SK-N-DZ (cell line): ENCODE measurements at regions not wholly inside any gene's neighbourhood (a gene's known extent, or its start where the extent isn't known, plus 50 kb on each side); places are given as distances from the start of the nearest gene placed in this dataset.

Experiments
- DNase-seq: peaks from one replicate; pipeline ENCODE4 v3.0.0-alpha.2; 2015; ENCODE audit warnings: low spot score

DNA sequence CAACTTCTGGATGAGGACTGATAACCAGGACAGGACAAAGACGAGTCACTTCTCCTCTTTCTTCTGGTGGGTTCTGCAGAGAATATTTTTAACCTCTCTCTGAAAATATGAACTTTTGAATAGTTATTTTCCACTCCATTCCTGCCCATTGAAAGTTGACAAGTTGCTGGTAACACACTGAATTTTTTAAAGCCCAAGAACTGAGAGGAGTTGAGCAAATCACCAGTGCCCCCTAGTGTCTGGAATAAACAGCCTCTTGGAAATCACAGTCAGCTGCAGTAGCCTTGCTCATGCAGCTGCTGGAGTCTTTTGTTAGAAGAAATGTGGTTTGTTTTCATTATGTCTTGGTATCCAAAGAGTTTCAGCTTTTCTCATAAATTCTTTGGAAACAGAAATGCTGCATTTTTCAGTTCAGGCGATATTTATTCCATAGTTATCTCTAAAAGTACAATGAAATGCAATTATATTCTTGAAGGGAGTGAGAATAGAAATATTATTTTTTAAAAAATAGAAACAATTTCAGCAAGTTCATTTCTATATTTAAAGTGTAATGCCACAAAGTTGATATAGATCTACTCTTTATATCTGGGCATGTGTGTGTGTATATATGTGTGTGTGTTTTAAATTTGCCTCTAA, 741.0 kb upstream of the CBLB start:
- DNase-seq, result peak; percentile 74

DNA sequence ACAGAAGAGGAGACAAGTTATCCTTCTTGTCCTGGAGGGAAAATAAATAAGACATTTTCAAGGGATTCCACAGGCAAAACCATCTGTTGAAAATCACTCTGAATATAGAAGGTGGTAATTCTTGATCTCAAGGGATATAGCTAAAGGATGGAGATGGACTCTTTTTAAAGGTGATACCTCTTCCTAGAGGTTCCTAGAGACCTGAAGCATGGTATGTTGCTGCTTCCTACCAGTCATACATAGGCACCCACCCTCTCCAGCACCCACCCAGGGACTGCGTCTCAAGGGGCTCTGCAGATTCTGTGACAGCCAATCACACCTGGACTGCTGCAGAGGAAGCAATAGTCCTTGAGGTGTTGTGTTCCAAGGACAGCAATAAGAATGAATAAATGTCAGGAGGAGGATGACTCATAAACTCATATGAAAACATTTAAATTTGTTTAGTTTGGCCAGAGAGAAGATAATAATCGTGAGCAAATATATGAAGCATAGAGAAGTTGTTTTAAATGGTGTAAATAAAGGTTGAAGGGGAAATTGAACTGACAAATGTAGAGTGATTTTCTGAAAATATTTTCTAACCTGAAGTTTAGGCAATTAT, 741.6 kb upstream of the CBLB start:
- DNase-seq, result no peak

DNA sequence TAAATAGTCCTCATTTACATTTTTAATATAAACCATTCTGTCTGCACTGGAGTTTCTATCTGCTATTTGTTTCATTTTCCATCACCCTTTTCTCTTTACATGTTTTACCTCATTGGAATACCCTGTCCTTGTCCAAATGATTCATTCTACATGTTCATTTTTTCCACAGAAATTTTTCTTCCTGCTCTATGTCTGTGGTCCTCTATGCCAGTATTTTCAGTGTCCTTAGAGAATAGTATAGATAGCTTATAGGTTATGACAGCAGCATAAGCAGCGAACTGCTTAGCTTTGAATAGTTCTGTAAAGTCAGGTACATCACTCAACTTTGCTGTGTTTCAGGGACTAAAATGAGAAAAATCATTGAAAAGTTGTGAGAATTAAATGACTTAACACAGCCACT, 742.3 kb upstream of the CBLB start:
- no peak for DNase-seq

DNA sequence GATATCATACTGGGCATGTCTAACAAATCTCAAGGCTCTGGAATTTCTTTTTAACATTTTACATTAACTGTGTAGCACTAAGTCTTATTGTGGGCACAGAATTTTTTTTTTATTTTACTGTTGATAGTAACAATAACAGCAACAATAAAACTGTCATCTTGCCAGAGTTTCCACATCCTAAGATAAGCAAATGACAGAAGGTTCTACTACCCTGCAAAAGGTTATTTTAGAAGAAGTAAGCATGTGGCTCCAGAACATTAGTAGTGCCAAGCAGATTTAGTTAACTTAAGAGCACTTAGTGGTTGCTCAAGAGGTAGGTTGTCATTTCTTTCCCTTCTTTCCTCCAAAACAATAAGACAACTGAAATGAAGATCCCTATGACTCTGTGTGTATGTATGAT, 743.0 kb upstream of the CBLB start:
- no peak for DNase-seq

DNA sequence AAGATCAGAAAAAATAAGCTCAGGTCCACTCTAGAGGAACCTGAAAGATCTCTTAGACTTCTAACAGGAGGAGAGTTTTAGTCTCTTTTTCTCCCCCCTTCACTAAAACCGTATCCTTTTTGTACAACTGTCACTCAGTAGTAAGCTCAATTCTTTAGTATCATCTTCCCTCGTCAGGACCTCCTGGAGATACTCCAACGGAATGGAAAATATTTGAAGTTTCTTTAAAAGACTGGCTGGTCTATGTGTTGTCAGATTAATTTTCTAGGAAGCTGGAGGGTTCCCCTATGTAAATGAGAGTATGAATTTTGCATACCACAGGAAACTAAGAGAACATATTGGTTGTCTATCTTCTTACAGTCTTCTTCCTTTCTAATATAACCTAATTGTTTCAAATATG, 747.7 kb upstream of the CBLB start:
- DNase-seq, result no peak

DNA sequence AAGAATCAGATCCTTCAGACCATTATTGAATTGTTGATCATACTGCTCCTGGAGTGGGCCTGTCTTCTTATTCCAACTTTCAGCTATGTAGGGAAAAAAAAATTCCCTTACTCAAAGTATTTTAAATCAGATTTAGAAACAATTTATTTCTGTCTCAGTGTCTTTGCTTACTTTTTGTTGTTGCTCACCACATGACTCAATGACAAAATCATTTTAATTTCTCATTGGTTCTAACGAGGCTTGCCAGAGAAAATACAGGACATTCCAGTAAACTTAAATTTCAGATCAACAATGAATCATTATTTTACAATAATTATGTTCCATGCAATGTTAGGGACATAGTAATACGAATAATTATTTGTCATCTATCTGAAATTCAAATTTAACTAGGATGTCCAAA, 748.5 kb upstream of the CBLB start:
- no peak for DNase-seq

DNA sequence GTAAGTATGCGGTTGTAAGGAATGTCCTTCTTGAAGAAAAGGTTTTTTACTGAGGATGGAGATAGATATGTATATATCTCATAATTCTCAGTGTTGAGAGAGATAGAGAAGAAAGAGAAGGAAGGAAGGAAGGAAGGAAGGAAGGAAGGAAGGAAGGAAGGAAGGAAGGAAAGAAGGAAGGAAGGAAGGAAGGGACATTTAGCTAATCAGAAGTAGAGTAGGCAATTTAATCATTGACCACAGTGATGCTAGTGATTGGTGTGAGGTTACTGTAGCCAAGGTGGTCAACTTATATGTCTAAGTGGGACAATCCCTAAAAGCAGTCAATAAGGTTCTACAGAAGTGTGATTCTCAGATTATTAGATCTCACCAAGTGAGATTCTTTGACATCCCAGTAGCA, 751.8 kb upstream of the CBLB start:
- DNase-seq, result no peak

DNA sequence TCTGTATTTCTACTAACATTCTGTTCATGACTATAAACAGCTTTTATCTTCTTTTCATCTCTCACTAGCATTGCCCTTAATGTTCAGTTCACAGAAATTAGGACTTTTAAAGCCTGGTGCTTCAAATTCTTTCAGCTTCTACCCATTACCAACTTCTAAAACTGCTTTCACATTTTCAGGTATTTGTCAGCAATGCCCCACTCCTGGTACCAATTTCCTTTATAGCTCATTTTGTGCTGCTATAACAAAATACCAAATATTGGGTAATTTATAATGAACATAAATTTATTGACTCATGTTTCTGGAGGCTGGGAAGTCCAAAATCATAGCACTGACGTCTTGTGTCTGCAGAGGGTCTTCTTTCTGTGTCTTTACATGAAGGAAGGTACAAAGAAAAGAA, 753.1 kb upstream of the CCDC54 start:
- DNase-seq, result no peak

DNA sequence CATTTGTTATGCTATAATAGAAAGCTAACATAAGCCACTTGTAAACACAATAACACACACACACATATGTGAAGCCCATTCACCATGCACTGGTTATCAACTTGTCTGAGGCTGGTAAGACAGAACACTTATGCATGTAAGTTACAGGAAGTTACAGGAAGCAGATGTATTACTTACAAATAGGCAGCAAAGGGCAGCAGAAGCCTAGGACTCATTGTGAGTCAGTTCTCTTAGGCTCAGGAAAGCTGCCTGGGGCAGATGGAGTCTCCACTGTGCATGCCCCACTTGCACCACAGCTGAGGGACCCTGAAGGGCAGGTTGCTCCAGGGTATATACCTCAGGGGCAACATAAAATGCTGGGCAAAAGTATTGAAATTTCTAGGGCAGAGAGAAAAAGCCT, 748.8 kb upstream of the CCDC54 start:
- DNase-seq, result no peak

DNA sequence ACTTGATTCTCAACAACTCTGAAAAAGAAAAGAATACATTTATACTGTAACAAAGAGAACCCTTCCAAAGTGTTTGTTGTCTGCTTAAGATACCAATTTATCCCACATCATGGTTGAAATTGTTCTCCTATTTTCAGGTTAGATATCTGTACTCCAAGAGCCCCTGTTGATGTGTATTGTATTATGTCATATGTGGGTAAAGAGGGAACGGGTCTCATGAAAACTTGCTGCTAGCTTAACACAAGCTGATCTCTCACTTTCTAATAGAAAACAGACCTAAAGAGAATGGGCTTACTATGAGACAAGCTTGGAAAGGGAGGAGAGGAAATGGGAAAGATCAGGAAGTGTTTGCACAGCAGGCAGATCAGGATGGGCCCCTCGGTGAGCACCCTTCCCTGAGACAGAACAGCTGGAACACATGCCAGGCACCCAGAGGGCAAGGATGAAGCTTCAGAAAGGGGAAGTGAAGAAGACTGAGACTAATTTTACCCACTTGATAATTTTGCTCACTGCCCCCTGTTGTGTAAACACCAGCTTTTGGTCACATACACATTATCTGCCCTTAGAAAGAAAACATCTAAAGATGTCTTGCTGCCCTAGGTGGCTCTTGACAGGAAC, 747.9 kb upstream of the CCDC54 start:
- DNase-seq, result no peak

DNA sequence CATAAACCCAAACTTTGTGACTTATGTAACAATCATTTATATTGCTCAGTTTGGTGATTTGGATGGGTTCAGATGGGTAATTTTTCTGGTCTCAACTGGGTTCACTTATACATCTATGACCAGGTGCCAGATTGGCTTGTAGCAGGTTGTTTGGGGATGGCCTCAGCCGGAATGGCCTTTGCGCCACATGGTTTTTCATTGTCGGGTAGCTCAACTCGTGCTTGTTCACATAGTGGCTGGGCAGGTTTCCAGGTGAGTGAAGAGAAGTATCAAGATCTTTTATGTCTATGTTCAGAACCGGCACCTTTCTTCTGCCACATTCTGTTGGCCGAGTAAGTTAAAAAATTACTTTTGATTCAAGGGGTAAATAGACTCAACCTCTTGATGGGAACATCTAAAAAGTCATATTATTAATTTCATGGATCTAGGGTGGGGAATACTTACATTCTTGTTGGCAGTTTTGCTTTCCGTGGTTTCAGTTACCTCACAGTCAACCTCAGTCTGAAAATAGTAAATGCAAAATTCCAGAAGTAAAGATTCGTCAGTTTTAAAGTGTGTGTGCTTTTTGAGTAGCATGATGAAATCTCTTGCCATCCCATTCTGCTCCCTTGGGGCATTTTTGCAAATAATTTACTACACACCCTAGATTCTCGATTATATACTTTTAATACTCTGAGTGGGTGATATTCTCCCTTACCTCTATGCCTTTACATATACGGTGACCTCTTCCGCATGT, 745.7 kb upstream of the CCDC54 start:
- DNase-seq, result no peak

DNA sequence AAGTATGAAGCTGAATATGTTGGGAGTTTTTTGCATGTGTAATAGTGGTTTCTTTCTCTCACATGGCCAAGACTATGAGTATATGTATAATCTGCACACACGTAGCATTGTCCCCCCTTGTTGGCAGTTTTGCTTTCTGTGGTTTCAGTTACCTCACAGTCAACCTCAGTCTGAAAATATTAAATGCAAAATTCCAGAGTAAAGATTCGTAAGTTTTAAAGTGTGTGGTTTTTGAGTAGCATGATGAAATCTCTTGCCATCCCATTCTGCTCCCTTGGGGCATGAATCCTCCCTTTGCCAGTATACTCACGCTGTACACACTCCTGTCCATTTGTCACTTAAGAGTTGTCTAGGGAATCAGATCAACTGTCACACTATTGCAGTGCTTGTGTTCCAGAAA, 742.0 kb upstream of the CCDC54 start:
- DNase-seq, result no peak

DNA sequence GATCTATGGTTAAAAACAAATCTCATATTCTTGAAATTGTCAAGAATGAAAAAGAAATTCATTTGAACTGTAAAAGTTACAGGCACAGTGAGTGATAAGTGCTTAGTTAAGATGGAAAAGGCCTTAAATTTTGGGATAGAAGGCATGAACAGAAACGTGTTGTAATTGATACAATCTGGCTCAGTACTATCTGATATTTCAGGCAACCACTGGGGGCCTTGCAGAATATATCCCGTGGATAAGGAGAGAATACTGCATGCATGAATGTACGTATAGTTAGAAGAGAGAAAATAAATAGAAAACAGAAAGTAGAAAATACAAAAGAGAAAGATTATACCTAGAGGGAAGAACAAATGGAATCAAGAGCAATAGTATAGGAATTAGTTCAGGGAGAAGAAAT, 741.4 kb upstream of the CCDC54 start:
- no peak for DNase-seq

DNA sequence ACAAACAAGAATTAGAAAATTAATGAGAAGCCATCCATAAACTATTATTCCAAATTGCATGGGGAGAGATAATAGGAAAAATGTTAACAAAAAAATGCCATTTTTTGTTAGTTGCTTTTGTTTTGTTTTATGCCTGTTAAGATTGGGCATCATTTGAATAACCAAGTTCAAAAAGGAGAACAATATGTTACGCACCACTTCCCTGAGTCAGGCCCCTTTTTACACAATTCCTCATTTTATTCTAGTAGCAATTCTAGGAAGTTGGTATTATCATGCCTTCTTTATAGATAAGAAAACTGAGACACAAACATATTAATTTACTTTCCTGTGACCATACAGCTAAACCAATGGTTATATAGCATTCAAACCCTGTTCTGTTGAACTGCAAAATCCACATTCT, 736.9 kb upstream of the CCDC54 start:
- no peak for DNase-seq

DNA sequence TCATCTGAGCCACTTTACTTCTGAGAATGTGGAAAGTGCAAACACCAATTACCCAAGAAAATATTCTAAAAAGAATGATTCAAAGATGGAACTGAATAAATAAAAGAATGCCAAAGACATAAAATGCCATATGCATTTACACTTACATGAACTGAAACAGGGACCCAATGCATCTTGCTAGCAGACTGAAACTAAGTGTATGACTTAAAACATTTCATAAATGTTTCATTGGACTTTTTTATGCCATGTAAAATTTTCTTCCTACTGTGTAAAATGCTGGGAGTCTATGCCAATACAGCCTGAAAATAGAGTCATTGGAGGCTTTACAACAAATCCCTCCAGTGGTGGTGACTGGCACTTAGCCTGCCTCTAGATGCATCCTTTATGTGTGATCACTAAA, 735.1 kb upstream of the CCDC54 start:
- DNase-seq, result no peak

DNA sequence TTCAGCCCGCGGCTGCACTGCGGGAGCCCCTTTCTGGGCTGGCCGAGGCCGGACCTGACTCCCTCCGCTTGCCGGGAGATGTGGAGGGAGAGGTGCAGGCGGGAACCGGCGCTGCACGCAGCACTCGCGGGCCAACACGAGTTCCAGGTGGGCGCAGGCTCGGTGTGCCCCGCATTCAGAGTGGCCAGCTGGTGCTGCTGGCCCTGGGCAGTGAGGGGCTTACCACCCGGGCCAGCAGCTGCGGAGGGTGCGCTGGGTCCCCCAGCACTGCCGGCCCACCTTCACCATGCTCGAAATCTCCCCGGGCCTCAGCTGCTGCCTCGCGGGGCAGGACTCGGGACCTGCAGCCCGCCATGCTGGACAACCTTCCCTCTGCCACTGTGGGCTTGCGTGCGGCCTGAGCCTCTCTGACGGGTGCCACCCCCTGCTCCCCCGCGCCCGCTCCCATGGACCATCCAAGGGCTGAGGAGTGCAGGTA, 733.5 kb upstream of the CCDC54 start:
- no peak for DNase-seq

DNA sequence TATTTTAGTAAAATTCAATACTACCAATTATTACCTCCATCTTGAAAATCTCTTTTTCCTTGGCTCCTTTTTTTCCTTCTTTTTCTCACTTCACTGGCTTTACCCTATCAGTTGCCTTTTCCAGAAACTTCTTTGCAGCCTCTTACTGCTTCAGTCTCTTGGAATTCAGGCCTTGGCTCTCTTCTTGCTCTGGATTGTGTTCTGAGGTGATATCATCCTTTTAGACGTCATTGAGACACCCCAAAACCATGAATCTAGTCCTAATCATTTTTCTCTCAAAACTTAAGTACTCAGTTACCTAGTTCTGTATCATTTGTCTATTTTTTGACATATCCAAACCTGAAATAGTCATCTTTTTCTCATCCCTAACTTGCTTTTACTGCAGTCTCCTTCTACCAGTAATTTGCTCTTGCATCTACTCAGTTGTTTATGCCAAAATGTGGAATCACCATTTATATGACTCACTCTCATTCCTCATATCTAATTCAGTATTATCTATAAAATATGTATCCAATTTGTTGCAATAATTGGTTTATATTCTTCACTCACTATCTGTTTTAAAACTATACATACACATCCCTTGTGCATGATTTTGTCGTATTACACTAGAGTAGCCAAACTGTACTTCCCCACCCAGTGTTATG, 703.2 kb upstream of the CCDC54 start:
- DNase-seq, result no peak

DNA sequence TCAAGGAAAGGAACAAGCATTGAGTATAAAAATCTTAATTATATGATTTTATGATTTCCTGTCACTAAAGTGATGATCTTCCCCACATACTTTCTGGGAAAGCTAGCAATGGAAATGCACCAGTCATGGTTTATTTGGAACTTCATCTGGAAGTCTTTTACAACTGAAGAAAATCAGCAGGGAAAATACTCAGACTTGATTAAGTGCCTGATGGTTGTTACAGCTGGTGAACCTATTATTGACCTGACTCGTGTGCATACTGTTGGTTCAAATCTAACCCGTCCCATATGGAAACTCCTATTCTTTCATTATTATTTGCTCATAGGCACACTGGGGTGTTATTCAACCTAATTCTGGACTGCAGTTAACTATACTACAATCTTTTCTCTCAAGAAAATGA, 701.8 kb upstream of the CCDC54 start:
- DNase-seq, result no peak

DNA sequence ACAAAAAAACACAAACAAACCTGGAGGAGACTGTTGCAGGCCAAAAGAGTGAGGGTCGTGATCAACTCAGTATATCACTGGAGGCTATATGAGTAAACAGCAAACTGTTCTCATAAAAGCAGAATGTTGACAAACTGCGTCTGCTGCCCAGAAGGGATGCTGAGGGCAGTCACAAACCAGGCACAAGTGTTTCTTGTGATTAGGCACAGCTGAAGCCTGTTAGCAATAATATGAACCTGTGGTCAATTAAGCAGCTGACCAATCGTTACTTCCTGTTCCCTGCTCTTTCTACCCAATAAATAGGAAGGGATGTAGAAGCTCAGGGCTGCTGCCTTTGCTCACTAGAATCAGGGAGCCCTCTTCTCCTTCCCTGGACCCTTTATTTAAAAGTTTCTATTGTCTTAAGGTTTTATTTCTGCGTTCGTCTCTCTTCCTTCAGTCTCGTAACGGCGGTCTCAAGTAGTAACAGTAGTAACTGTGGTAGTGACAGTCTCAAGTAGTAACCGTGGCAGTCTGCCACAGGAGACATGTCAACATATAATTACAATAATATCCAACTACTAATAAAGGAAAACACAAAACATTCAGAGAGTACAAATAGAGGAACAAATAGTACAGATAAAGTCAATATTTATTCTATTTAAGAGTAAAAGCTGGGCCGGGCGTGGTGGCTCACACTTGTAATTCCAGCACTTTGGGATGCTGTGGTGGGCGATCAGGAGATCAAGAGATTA, 698.4 kb upstream of the CCDC54 start:
- DNase-seq, result no peak

DNA sequence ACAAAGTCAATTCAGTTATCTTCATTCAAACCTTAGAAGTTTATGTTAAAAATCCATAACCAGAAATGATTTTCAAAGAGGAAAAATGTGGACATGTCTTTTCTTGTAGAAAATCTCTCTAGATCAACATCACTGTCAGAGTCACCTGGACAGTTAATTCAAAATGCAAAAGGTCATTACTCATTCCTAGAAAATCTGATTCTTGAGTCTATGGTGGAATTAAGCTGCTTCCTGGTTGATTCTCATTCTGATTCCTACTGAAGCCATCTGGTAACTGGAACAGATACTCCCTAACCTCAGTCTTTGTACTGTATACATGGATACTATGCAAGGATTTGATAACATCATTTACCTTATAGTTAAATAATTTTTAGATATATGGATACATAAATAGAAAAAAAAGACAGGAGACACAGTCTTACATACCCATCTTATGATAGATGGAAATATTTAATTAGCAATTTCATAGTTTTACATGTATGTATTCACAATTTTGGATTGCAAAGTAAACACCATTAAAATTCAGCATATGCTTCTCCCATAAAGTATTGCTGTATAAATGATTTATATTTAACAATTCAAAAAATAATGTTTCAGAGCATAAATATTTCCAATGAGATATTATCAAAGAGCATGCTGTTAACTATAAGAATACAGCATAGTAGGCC, 693.2 kb upstream of the CCDC54 start:
- DNase-seq, result no peak

DNA sequence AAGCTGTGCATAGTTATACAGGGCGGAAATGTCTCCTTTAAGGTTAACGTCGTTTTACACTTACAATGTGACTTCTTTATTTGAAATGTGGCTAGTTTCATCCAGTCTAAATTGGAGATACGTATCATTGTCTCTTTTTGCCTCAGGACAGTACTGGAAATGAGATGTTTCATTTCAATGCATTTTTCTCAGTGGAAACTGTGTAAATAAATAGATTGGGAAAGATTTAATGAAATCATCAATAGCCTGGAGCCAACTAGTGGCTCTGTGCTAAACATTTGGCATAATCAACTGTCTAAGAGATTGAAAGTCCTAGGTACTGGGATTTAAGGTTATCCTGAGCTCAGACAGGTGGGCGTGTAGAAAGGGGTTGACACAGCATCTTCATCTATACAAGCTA, 691.5 kb upstream of the CCDC54 start:
- no peak for DNase-seq
